Fibroblast of pulmonary artery (primary cell): ENCODE measurements at regions not wholly inside any gene's neighbourhood (a gene's known extent, or its start where the extent isn't known, plus 50 kb on each side); places are given as distances from the start of the nearest gene placed in this dataset.

Source experiments
- DNase-seq: peaks from one replicate; pipeline ENCODE4 v3.0.0-alpha.2; 2010; ENCODE audit warnings: low read depth
- H3K4me3 ChIP-seq: replicated peaks from 2 replicates; pipeline ENCODE4 v1.5.1; 2011; ENCODE audit warnings: low read depth, mild to moderate bottlenecking, control low read depth, low read length, moderate library complexity
- TF ChIP-seq, protein P1 (sequence below): IDR thresholded peaks from 2 replicates; pipeline ENCODE4 v1.5.1; 2011; ENCODE audit warnings: mild to moderate bottlenecking, control low read depth, low read length, inconsistent platforms; ENCODE audit errors: missing control alignments

DNA sequence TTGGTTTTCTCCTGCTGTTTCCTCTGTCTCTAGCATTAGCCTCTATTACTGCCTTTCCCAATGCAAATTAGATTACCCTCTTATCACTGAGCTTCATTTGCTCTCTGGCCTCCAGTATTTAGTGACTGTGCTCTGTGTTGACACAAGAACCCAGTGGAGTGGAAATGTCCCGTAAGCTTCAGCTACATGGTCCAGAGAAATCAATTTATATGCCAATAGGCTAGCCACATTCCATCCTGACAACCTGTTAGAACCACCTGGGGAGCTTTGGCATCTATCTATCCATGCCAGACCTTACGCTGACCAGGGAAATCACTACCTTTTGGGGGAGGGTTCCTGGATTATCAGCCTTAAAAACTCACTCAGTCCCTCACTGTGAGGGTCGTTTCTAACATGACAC lies 459.6 kb downstream of the UTRN start:
- no peak overlapping the region for H3K4me3 ChIP-seq
- no peak for DNase-seq
- TF ChIP-seq, protein P1, sequence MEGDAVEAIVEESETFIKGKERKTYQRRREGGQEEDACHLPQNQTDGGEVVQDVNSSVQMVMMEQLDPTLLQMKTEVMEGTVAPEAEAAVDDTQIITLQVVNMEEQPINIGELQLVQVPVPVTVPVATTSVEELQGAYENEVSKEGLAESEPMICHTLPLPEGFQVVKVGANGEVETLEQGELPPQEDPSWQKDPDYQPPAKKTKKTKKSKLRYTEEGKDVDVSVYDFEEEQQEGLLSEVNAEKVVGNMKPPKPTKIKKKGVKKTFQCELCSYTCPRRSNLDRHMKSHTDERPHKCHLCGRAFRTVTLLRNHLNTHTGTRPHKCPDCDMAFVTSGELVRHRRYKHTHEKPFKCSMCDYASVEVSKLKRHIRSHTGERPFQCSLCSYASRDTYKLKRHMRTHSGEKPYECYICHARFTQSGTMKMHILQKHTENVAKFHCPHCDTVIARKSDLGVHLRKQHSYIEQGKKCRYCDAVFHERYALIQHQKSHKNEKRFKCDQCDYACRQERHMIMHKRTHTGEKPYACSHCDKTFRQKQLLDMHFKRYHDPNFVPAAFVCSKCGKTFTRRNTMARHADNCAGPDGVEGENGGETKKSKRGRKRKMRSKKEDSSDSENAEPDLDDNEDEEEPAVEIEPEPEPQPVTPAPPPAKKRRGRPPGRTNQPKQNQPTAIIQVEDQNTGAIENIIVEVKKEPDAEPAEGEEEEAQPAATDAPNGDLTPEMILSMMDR = no peak

GRCh38 chr6:144745439-144745838 lies 460.3 kb downstream of the UTRN start:
- DNase-seq = no peak
- H3K4me3 ChIP-seq = no peak overlapping the region
- TF ChIP-seq, protein P1 = no peak

GRCh38 chr6:144746902-144747469 lies 461.9 kb downstream of the UTRN start:
- TF ChIP-seq, protein P1 = no peak
- DNase-seq = no peak
- no peak overlapping the region for H3K4me3 ChIP-seq

GRCh38 chr6:144749263-144749662 lies 464.1 kb downstream of the UTRN start:
- TF ChIP-seq, protein P1 = no peak
- no peak for DNase-seq
- H3K4me3 ChIP-seq = no peak overlapping the region

DNA sequence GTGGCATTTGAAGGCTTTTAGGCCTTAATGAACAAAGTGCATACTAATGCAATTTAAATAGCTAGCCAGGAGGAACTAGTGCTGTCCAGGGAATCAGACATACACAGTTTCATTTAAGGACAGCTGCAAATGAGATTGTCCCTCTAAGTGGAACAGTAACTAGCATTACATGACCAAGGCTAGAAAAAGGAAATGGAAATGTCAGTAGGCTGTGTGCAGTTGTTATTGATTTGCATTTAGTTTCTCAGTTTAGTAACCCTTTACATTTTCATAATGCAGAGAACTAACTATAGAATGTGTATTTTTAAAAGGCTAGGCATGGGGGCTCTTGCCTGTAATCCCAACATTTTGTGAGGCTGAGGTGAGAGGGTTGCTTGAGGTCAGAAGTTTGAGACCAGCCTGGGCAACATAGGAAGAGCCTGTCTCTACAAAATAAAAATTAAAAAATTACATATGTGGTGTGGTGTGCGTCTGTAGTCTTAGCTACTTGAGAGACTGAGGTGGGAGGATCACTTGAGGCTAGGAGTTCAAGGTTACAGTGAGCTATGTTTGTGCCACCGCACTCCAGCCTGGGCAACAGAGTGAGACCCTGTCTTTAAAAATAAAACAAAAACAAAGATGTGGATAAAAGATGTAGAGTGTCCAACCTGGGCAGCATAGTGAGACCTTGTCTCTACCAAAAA lies 468.0 kb downstream of the UTRN start:
- TF ChIP-seq, protein P1 = no peak
- H3K4me3 ChIP-seq = no peak overlapping the region
- DNase-seq = no peak

GRCh38 chr6:144756469-144756868 lies 471.3 kb downstream of the UTRN start:
- H3K4me3 ChIP-seq = no peak overlapping the region
- DNase-seq = no peak
- TF ChIP-seq, protein P1 = no peak

DNA sequence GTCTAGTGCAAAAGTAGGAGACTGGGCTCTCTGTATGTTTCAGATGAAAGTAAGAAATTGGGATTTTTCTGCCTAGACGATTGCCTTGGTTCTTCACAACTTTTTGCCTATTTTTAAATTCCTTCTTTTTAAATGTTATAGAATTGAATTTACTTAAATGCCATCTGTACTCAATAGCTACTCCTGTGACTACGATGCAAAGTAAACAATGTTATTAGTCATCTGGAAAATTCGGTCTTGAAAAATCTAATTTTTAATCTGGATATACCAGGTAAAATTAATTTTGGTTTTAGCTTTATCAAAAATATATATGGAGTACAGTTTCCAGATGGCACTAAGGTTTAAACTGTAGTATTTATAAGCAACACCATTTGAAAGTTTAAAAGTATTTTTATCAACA lies 472.2 kb downstream of the UTRN start:
- no peak for DNase-seq
- no peak overlapping the region for H3K4me3 ChIP-seq
- TF ChIP-seq, protein P1 = no peak
